ENCODE measurements at regions not wholly inside any gene's neighbourhood (a gene's known extent, or its start where the extent isn't known, plus 50 kb on each side); places are given as distances from the start of the nearest gene placed in this dataset.

DNA sequence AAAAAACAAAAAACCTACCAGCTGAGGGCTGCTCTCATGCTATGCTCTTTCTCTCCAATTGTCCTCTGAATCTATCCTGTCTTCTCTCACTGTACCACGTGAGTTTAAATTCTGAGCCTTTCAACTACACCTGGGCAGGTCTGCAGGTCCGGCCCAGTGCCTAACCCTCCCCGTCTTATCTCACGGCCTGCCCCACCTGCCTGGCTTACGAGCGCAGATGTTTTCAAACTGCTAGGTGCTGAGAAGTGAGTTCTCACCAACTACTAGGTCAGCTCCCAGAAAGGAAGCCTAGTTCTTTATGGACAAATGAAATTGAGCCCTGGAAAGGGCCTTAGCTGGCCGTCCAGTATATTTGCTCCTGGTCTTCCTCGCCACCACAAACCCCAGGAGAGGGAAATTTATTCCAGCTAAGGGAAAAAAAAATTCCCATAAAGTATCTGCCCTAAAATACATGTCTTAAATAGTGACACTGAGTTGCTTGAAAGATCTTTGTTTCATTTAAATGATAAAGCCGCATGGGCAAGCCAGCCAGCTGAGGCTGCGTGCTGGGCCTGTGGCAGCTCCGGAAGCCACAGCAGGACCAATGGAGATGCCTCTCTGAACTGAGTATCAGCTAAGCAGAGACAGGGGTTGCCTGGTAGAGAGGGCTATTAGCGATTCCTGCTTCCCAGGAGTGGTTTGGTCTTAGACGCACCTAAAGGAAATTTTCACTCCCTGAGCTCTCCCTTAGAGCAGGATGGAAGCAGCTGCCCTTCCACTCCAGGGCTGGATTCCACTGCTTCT, 92.5 kb upstream of the NCK2 start:
- DNase-seq (ENCODE audit: low read depth in 2 of 2) = no peak

DNA sequence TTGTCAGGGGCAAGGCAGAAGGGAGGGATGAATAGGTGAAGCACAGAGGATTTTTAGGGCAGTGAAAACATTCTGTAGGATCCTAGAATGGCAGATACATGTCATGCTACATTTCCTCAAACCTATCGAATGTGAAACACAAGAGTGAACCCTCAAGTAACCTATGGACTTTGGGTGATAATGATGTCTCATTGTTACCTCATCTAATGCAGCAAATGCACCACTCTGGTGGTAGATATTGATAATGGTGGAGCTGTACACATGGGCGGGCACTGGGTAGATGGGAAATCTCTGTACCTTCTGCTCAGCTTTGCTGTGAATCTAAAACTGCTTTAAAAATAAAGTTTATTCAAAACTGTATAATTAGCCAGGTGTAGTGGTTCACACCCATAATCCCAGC, 95.2 kb upstream of the NCK2 start:
- DNase-seq (ENCODE audit: low read depth in 2 of 2) = no peak

DNA sequence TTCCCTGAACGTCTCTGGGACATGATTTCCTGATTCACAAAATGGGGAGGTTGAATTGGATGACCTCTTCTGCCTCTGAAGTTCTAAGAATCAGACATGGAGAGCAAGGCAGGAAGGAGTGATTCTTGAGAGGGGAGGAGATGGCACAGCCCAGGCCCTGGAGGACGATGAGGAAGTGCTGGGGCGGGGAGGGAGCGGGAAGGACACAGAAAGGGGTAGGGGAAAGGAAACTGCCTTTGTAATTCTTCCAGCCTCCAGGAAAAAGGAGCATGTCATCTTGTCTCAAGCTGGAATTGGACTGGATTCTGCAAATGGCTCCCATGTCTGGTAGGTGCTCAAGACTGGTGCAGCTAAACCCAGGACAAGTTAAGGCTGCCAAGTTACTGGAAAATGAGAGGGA, 97.0 kb upstream of the NCK2 start:
- no peak for DNase-seq (ENCODE audit: low read depth in 2 of 2)

DNA sequence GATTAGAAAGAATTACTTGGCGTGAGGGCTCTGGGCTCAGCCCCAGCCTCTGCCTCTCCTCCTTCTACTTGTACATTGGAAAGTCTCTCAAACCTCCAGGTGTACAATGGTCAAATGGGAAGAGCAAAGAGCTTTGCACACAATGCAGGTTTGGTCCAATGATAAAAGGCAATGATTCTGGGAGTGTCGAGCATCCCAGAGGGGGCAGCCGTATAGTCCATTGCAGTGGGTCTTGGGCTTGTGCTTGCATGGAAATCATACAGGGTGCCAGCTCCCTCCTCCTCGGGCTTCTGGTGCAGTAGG, 98.0 kb upstream of the NCK2 start:
- DNase-seq (ENCODE audit: low read depth in 2 of 2) = no peak

DNA sequence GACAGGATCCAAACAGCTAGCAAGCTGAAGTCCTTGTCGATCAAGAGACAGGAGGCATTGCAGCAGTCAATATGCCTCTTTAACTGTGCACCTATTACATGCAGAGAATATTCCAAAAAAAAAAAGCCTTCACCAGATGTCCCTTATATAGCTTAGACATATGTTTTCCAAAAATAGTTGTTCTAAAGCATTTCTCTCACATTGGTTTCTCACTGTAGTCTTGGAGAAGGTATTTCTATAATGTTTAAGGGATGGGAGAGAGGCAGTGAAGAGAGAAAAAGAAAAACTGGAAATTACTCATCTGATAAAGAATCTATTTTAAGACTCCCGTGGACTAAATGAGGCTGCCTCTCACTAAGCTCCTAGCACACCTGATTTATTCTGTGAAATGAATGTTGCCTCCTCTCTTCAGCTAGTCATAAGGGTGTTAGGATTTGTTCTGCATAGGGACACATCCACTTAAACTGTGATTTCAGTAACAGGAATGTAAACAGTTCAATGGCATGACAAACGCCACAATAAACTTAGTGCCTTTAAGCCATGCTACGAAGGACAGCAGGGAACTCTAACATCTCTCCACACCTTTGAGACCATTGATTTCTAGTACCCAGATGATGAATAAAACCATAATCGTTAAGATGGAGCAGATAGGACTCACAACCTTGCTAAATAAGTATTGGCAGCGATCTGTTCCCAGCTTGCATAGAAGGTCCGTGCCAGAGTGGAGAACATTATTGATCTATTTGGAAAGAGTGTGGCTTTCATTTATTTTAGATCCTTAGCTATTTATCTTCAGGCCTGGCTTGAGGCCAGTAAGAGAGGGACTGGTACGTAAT, 98.6 kb upstream of the NCK2 start:
- no peak for DNase-seq (ENCODE audit: low read depth in 2 of 2)

DNA sequence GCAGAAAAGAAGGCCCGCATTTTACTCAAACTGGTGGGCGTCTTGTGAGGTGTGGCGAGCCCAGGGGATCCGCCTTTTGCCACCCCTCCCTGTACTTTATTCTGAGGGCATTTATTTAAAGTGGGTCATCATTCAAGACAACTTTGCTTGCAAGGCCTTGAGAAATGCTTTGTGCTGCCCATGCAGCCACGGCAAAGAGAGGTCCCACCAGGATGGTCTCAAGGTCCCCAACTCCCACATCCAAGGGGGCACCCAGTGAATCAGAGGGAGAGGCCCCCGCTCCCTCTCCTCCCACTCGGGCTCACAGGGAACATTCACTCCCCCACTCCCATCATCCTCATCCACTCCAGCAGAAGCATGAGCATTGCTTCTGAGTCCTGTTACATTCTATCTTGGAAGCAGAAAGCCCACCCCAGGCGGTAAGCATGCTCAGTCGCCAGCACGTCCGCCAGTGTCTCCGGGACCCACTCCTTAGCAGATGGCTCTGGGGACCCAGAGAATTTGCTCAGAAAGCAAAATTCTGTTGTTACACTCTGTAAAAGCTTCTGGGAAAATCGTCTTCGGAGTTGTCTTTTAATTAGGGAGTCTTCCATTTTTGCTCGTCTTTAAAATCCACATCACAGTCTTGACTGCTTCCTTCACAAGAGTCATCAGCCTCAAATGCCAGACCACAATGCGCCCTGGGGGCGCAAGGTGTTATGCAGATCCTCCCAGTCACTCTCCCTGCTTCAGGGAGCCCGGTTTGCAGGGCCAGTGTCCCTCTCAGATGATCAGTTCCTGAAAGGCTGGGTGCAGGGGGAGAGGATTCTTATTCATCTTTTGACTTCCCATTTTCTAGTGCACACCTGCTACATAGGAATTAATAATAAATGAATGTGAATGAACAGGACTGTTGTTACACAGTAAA, 99.4 kb upstream of the NCK2 start:
- no peak for DNase-seq (ENCODE audit: low read depth in 2 of 2)

DNA sequence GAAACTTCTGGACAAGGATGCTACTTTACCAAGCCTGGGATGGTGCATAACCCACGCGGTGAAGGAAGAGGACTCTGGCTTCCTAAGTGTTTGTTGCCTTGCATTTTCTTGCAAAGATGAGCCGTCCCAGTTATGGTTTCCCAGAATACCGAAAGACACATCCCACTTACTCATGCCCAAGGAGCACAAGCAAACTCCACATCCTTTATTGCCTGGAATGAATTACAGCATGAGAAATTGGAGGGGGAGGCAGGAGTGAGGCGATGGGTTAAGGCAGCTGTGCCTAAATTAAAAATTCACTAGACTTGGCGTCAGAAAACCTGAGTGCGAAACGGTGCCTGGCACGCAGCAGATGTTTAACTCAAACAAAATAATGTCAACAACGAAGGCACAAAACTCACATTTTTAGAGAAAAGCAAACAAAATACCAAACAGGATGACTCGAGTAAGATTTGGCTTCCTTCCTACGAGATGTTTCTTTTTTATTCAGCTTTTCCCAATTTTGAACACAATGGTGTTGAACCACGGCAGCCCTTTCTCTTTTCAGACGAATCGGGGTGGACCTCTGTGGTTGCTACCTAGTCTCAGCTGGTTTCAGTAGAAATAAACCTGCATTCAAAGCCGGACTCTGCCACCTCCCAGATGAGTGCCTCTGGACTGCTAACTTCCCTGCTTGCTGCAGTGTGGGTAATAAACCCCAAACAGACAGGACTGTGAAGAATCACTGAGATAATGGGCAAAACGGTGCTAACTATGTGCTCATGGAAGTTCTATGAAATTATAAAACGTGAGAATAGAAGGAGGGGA, 100.3 kb upstream of the NCK2 start:
- DNase-seq (ENCODE audit: low read depth in 2 of 2) = no peak

DNA sequence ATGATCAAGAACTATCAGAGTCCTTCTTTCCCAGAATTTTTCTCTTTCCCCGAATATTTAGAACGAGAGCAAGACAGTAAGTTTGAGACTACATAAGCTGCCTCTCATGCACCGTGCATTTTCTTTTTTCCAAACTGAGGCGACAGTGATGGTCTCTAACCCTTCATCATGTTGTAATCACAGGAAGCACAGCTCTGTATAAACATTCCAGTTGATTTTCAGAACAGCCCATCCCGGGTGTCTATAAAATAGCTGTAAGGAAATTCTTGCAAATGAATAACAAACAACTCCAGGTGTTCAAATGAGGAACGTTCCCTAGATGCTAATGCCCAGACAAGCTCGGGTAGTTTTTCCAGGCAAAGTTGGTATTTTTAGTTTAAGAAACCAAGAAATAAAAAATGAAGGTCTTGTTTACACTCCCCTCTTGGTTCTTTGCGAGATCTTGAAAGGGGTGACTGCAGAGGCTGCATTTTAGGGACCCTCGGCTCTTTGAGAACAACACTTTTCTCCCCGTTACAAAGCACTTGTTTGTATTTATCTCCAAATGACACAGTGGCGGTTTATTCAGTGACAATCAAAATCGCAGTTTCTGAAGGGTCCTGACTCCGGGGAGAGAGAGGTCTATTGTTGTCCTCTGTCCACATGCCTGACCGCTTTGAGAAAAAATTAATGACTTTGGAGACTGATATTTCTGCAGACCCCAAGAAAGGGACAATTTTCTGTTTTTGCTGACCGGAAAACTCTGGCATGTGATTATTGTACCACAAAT, 101.1 kb upstream of the NCK2 start:
- DNase-seq (ENCODE audit: low read depth in 2 of 2) = no peak

DNA sequence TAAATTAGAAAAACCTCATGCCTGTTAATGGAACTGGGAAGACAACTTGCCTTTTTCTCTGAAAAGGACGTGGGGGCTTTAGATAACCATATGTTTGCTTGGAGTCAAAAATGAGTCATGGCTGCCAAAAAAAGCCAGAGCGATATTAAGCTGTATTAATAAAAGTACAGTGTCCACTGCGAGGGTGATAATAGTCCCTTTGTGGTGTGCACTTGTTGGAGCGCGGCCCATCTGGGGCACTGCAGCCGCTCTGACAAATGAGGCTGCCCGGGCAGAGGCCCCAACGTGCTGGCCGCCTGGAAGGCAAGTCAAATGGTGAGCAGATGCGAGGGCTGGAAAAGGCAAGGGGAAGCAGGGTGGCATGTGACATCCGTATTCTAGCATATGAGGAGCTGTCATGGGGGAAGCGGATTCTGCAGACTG, 103.3 kb upstream of the NCK2 start:
- no peak for DNase-seq (ENCODE audit: low read depth in 2 of 2)

DNA sequence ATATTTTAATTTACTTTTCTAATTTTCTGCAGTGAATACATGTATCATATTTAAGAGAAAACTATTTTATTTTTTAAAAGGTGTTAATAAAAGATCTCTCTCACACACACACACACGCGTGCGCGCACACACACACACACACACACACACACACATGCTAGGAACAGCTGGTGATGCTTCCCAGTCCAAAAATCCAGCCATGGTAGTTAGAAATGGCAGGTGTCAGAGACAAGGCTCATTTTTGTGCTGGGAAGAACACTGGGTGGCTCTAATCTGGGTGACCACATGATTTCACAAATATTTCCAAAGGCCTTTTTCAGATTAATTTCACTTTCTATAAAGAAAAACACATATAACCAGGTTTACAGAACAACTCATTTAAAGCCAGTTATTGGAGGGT, 104.5 kb upstream of the NCK2 start:
- no peak for DNase-seq (ENCODE audit: low read depth in 2 of 2)

DNA sequence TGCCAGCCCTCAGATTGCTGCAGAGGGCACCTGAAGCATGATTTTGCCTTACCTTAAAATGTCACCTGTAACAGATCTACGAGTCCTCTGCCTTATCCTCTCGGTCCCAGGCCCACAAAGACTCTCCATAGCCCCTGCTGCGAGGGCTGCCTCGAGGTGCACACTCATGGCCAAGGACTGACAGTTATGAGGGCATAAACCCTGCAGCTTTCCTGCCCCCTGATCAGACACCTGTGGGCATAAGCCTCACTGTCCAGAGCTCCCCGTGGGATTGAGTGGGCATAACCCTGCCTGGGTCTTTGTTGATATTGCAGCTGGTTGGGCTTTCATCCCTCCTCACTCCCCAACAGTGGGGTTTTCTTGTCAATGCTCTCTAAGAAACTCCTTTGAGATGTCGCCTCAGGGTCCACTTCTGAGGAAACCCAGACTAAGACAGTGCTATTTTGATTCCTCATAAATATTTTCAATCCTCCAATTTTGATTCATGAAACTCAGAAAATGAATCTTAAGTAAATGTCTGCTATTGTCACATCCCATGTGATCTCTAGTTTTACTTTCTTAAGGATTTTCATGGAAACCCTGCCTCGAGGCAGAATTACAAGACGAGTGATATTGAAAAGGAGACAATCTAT, 108.5 kb upstream of the NCK2 start:
- no peak for DNase-seq (ENCODE audit: low read depth in 2 of 2)

DNA sequence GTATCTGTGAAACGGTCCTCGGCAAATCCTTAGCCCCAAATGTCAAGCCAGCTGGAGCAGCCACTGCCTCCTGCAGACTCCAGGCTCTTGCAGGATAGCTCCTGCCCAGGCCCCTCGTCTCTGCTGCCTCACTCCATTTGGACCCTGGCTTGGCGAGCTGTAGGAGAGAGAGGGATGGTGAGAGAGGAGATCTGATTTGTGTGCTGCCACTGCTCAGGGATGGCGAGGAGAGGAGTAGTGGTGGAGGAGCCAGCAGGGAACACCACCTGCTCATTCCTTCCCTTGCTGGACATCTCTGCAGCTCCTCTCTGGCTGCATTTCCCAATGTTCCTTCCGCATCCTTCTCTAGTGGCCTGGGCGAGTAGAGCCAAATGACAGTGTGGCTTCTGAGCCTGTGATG, 109.1 kb upstream of the NCK2 start:
- no peak for DNase-seq (ENCODE audit: low read depth in 2 of 2)

DNA sequence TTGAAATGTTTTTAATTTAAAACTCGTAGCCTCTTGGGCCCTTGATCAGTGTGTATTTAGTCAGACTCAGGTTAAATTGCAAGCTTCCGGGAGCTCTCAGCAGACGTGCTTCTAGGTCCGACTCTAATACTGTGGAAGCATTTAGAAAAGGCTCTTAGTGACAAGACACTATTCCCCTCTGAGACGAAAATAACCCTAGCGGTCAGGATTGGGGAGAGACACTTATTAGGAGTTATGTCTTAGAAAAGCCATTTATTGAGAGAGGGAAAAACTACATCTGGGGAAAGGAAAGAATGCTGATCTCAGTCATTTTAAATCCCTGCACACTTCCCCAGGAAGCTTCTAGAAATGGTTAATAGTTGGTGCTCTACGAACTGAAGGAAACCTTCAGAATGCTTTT, 110.5 kb upstream of the NCK2 start:
- no peak for DNase-seq (ENCODE audit: low read depth in 2 of 2)

DNA sequence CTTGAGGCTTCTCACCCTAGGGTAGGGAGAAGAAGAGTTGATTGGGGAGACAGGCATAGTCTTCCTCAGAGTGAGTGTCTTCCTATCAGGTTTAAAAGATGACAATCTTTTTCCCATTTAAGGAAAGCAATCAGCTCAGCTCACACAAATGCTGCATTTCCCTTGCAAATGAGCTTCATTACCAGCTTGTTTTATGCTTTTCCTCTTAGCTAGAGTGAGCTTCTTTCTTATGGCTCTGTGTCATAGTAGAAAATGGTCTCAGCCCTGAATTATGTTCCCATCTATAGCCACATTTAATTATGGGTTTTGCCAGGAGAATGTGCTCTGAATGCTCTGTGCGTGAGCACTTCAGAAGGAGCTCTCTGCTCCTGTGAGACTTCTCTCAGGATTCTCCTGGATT, 112.8 kb upstream of the NCK2 start:
- no peak for DNase-seq (ENCODE audit: low read depth in 2 of 2)

DNA sequence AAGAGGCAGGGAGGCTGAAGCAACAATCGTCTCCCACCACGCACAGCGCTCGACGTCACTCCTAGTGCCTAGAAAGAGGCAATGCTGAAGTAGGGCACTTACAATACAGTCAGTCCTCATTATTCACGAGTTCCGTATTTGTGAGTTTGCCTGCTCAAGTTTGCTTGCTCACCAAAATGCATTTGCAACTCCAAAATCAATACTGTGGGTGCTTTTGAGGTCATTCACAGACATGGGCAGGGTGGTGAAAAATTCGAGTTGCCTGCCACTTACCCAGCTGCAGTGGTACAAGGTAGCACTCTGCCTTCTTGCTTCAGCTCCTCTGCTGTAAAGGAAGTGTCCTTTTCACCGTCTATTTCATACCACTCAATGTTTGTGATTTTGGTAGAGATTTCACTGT, 113.7 kb upstream of the NCK2 start:
- DNase-seq (ENCODE audit: low read depth in 2 of 2) = no peak

DNA sequence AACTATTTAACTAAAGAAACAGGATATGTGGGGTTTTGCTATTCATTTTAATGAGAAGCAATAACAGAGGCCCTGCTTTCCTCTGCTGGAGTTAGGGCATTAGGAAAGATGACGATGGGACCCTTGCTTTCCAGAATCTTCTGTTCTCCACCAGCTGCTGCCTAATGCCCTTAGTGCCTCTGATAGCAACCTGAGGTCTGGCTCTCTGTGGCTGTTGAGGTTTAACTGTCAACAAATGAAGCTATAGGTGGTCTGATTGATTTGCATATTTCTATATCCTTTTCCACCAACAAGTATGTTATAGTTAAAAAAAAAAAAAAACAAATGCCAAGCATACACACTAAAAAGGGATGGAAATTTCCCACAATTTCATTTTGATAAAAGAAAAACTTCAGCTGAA, 115.1 kb upstream of the NCK2 start:
- DNase-seq (ENCODE audit: low read depth in 2 of 2) = no peak

DNA sequence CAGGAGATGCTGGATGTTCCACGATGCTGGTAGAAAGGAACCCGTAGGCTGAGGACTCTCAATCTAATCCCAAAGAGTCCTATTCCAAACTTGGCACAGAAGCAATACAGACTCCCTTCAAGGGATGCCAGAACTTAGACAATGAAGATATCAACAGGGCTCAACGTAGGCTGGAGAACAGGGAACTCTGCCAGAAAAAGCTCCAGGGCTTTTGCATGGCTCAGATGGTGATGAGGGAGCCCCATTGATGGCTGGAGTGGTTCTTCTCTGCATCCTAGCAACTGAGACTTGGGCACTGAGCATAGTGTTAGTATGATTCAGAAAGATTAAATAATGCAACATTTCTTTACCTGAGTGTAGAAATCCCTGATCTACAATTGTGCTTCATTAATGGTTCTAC, 117.2 kb upstream of the NCK2 start:
- DNase-seq (ENCODE audit: low read depth in 2 of 2) = no peak

DNA sequence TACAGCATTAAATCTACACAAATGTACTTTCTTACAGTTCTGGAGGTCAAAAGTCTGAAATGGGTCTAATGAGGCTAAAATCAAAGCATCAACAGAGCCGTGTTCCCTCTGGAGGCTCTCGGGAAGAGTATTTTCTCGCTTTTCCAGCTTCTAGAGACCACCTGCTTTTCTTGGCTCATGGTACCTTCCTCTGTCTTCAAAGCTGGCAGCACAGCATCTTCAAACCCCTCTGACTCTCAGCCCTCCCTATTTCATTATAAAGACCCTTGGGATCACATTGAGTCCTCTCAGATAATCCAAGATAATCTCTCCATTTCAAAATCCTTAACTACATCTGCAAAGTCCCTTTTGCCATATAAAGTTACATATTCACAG, 117.8 kb upstream of the NCK2 start:
- no peak for DNase-seq (ENCODE audit: low read depth in 2 of 2)

DNA sequence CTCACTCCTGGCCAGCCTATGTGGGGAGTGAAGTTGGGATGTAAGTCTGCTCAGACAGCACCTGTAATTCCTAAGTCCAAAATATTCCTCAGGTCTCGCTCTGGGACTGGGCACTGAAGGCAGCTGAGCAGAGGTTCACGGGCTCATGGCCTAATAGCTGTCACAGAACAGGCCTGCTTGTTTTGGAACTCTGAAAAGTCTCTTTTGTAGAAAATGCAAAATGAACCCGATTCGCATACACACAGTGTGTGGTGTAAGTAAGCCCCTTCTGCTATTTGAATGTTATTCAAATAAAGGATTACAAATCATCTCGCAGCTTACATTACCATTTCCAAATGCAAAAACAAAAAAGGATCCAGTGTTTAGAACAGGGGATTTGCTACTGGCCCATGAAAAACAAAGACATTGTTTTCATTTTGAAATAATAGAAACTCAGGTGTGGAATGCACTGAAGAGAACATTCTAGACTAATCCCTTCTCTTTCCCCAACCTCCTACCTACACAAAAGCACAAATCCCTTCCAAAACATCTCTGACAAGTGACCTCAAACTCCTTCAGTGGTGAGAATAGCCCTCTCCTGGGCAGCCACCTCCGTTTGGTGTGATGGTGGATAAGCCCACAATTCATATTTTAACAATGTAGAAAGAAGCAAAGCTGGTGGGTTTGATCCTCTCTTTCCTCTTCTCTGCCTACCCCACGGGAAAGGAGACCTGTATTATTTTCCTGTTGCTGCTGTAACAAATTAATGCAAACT, 118.3 kb upstream of the NCK2 start:
- DNase-seq (ENCODE audit: low read depth in 2 of 2) = no peak

DNA sequence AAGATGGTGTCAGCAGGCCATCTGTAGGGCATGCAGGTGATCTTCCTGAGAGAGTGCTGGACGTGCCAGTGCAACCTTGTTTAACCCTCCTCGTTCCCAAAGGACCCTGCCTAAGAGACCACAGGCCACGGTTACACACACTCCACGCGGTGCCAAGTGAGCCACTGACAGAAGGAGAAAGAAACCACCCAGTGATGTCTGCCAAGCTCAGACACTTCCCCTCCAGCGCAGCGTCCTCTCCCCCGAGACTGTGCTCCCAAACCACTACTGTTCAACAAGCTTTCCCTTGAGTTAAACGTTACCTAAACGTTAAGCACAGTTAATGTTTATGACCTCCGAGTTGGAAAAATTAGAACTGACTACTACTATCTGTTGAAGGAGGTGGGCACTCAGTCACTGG, 119.1 kb upstream of the NCK2 start:
- DNase-seq (ENCODE audit: low read depth in 2 of 2) = no peak
